H9 (cell line): ENCODE measurements at regions not wholly inside any gene's neighbourhood (a gene's known extent, or its start where the extent isn't known, plus 50 kb on each side); places are given as distances from the start of the nearest gene placed in this dataset.

Experiments used
- DNase-seq: peaks from one replicate; pipeline ENCODE4 v3.0.0-alpha.2; 2017
- H2AFZ ChIP-seq: one replicate; pipeline ENCODE4 v1.6.1; 2013; ENCODE audit warnings: mild to moderate bottlenecking, low read length, control low read depth, moderate library complexity
- H2AK5ac ChIP-seq: 2 replicates; pipeline ENCODE4 v1.6.1; 2013; ENCODE audit warnings: low read length, control low read depth, mixed read lengths; ENCODE audit not compliant: insufficient read length
- H2BK120ac ChIP-seq: one replicate; pipeline ENCODE4 v1.6.1; 2013; ENCODE audit warnings: low read depth, mild to moderate bottlenecking, low read length, control low read depth, inconsistent platforms; ENCODE audit not compliant: poor library complexity, severe bottlenecking
- H2BK12ac ChIP-seq: 2 replicates; pipeline ENCODE4 v1.6.1; 2013; ENCODE audit warnings: low read length, control low read depth, mixed read lengths, low read depth; ENCODE audit not compliant: insufficient read length
- H2BK15ac ChIP-seq: 2 replicates; pipeline ENCODE4 v1.6.1; 2013; ENCODE audit warnings: low read depth, low read length, control low read depth
- H2BK20ac ChIP-seq: one replicate; pipeline ENCODE4 v1.6.1; 2013; ENCODE audit warnings: low read depth, mild to moderate bottlenecking, low read length, control low read depth, inconsistent platforms; ENCODE audit not compliant: poor library complexity, severe bottlenecking
- H2BK5ac ChIP-seq: 2 replicates; pipeline ENCODE4 v1.6.1; 2013; ENCODE audit warnings: low read length, control low read depth, mixed read lengths; ENCODE audit not compliant: insufficient read length
- H3K14ac ChIP-seq: 2 replicates; pipeline ENCODE4 v1.6.1; 2013; ENCODE audit warnings: low read length, control low read depth; ENCODE audit not compliant: insufficient read depth
- H3K18ac ChIP-seq: 2 replicates; pipeline ENCODE4 v1.6.1; 2013; ENCODE audit warnings: low read depth, mild to moderate bottlenecking, mixed read lengths, low read length, control low read depth; ENCODE audit not compliant: insufficient read length
- H3K23ac ChIP-seq: 2 replicates; pipeline ENCODE4 v1.6.1; 2013; ENCODE audit warnings: low read length, control low read depth, mixed read lengths, low read depth; ENCODE audit not compliant: insufficient read length
- H3K23me2 ChIP-seq: 2 replicates; pipeline ENCODE4 v1.6.1; 2013; ENCODE audit warnings: low read depth, mild to moderate bottlenecking, mixed read lengths, low read length, control low read depth; ENCODE audit not compliant: insufficient read length, poor library complexity, severe bottlenecking
- H3K27ac ChIP-seq: 2 replicates; pipeline ENCODE4 v1.5.1; 2013; ENCODE audit warnings: low read length, control low read depth, mixed read lengths, low read depth; ENCODE audit not compliant: insufficient read length
- H3K27me3 ChIP-seq: 2 replicates; pipeline ENCODE4 v1.6.1; 2013; ENCODE audit warnings: low read length, control low read depth, inconsistent platforms; ENCODE audit not compliant: insufficient read depth
- H3K4ac ChIP-seq: 2 replicates; pipeline ENCODE4 v1.6.1; 2013; ENCODE audit warnings: low read depth, mild to moderate bottlenecking, control low read depth, inconsistent platforms, low read length, moderate library complexity
- H3K4me1 ChIP-seq: 2 replicates; pipeline ENCODE4 v1.6.1; 2013; ENCODE audit warnings: low read length, control low read depth, inconsistent platforms; ENCODE audit not compliant: insufficient read depth
- H3K4me2 ChIP-seq: 2 replicates; pipeline ENCODE4 v1.6.1; 2013; ENCODE audit warnings: low read length, control low read depth, mixed read lengths; ENCODE audit not compliant: insufficient read length, insufficient read depth
- H3K56ac ChIP-seq: 2 replicates; pipeline ENCODE4 v1.6.1; 2013; ENCODE audit warnings: low read depth, mild to moderate bottlenecking, mixed read lengths, low read length, control low read depth; ENCODE audit not compliant: insufficient read length
- H3K79me1 ChIP-seq: 2 replicates; pipeline ENCODE4 v1.6.1; 2013; ENCODE audit warnings: low read depth, mild to moderate bottlenecking, moderate library complexity, low read length, control low read depth, inconsistent platforms; ENCODE audit not compliant: insufficient read depth, poor library complexity, severe bottlenecking
- H3K79me2 ChIP-seq: 2 replicates; pipeline ENCODE4 v1.6.1; 2013; ENCODE audit warnings: low read length, control low read depth, inconsistent platforms; ENCODE audit not compliant: insufficient read depth
- H3K9ac ChIP-seq: 2 replicates; pipeline ENCODE4 v1.6.1; 2013; ENCODE audit warnings: low read length, control low read depth, mixed read lengths; ENCODE audit not compliant: insufficient read length; ENCODE audit errors: extremely low read depth
- H3K9me3 ChIP-seq: one replicate; pipeline ENCODE4 v1.6.1; 2013; ENCODE audit warnings: low read depth, low read length, inconsistent platforms; ENCODE audit not compliant: control insufficient read depth
- H3T11ph ChIP-seq: one replicate; pipeline ENCODE4 v1.6.1; 2013; ENCODE audit warnings: mild to moderate bottlenecking, low read length, control low read depth, inconsistent platforms
- H4K20me1 ChIP-seq: one replicate; pipeline ENCODE4 v1.6.1; 2013; ENCODE audit not compliant: control insufficient read depth, insufficient read length, insufficient read depth
- H4K5ac ChIP-seq: 2 replicates; pipeline ENCODE4 v1.6.1; 2013; ENCODE audit warnings: low read depth, mild to moderate bottlenecking, mixed read lengths, low read length, control low read depth; ENCODE audit not compliant: insufficient read length
- H4K8ac ChIP-seq: replicated peaks from 2 replicates; pipeline ENCODE4 v1.6.1; 2013; ENCODE audit warnings: low read length, control low read depth, mixed read lengths, low read depth; ENCODE audit not compliant: insufficient read length
- H4K91ac ChIP-seq: 2 replicates; pipeline ENCODE4 v1.6.1; 2013; ENCODE audit warnings: low read depth, mild to moderate bottlenecking, moderate library complexity, mixed read lengths, low read length, control low read depth; ENCODE audit not compliant: insufficient read length
- H3K27ac Mint-ChIP-seq, 3 experiments: 2 replicates in 2 of 3; 3 replicates in 1 of 3; pipeline ENCODE4 v1.8.0; 2020 to 2021; ENCODE audit warnings: mixed read lengths in 3 of 3, mild to moderate bottlenecking in 1 of 3, moderate library complexity in 1 of 3
- H3K27me3 Mint-ChIP-seq: 2 replicates; pipeline ENCODE4 v1.8.0; 2021; ENCODE audit warnings: low read depth, mild to moderate bottlenecking, moderate library complexity, mixed read lengths
- H3K36me3 Mint-ChIP-seq, 3 experiments: 2 replicates in 2 of 3; 3 replicates in 1 of 3; pipeline ENCODE4 v1.8.0; 2020 to 2021; ENCODE audit warnings: low read depth in 3 of 3, mixed read lengths in 3 of 3; ENCODE audit not compliant: insufficient read depth in 1 of 3
- H3K4me1 Mint-ChIP-seq, 2 experiments: 2 replicates each; pipeline ENCODE4 v1.8.0; 2020; ENCODE audit warnings: mixed read lengths in 2 of 2
- H3K4me3 Mint-ChIP-seq, 2 experiments: 2 replicates in 1 of 2; 3 replicates in 1 of 2; pipeline ENCODE4 v1.8.0; 2020 to 2021; ENCODE audit warnings: mild to moderate bottlenecking in 2 of 2, mixed read lengths in 2 of 2, moderate library complexity in 1 of 2
- H3K9me3 Mint-ChIP-seq, 2 experiments: 2 replicates in 1 of 2; 3 replicates in 1 of 2; pipeline ENCODE4 v1.8.0; 2020; ENCODE audit warnings: mild to moderate bottlenecking in 2 of 2, mixed read lengths in 2 of 2, moderate library complexity in 1 of 2
- CTCF ChIP-seq: fragments of 200-600 bp; sonication (generic); conservative IDR thresholded peaks from 3 replicates; pipeline ENCODE4 v1.8.0; 2021; ENCODE audit warnings: antibody characterized with exemption, mild to moderate bottlenecking
- WGBS: extraction: QIAGEN DNeasy Blood & Tissue Kit; methylation state at CpG from one replicate; pipeline ENCODE4 v1.1.7; 2013; ENCODE audit warnings: missing lambda C conversion rate, low lambda C conversion rate, mixed read lengths; ENCODE audit not compliant: insufficient read length; ENCODE audit errors: extremely low coverage; 5-methylcytosine and 5-hydroxymethylcytosine counted together

GRCh38 chr7:130933919-130934318 lies 199.9 kb upstream of the KLF14 start:
- Histone ChIP-seq H4K5ac (no peak overlapping the region), H3K9me3 (no peaks in the 10 kb centered on the region), H2AFZ (no peak overlapping the region), H2BK15ac (no peak overlapping the region), H3K79me2 (no peaks in the 10 kb centered on the region), H2AK5ac (no peak overlapping the region), H3K27me3 (no peaks in the 10 kb centered on the region), H2BK20ac (no peak overlapping the region), H2BK5ac (no peak overlapping the region), H3K79me1 (no peaks in the 10 kb centered on the region), H2BK120ac (no peak overlapping the region), H3K4me1 (no peaks in the 10 kb centered on the region), H3K4me2 (no peak overlapping the region), H4K8ac (no peak overlapping the region), H3K14ac (no peak overlapping the region), H2BK12ac (no peak overlapping the region), H3K23ac (no peak overlapping the region), H3K27ac (no peak overlapping the region), H3K56ac (no peak overlapping the region), H3K23me2 (no peaks in the 10 kb centered on the region), H3K18ac (no peak overlapping the region), H3K4ac (no peak overlapping the region), H3K9ac (no peak overlapping the region), H3T11ph (no peak overlapping the region), H4K91ac (no peak overlapping the region), H4K20me1 (no peaks in the 10 kb centered on the region)
- DNase-seq: no peak
- no peaks in the 10 kb centered on the region; a peak in 1 of 7 replicates for H3K36me3 Mint-ChIP-seq
- no peak overlapping the region for H3K4me3 Mint-ChIP-seq
- WGBS: no CpG with 5 or more reads among the region's 4 CpGs
- no peaks in the 10 kb centered on the region for H3K9me3 Mint-ChIP-seq
- TF ChIP-seq CTCF: no peak
- H3K27ac Mint-ChIP-seq: no peak overlapping the region
- no peaks in the 10 kb centered on the region for H3K27me3 Mint-ChIP-seq
- H3K4me1 Mint-ChIP-seq: no peaks in the 10 kb centered on the region
